ENCODE measurements at regions not wholly inside any gene's neighbourhood (a gene's known extent, or its start where the extent isn't known, plus 50 kb on each side); places are given as distances from the start of the nearest gene placed in this dataset.

DNA sequence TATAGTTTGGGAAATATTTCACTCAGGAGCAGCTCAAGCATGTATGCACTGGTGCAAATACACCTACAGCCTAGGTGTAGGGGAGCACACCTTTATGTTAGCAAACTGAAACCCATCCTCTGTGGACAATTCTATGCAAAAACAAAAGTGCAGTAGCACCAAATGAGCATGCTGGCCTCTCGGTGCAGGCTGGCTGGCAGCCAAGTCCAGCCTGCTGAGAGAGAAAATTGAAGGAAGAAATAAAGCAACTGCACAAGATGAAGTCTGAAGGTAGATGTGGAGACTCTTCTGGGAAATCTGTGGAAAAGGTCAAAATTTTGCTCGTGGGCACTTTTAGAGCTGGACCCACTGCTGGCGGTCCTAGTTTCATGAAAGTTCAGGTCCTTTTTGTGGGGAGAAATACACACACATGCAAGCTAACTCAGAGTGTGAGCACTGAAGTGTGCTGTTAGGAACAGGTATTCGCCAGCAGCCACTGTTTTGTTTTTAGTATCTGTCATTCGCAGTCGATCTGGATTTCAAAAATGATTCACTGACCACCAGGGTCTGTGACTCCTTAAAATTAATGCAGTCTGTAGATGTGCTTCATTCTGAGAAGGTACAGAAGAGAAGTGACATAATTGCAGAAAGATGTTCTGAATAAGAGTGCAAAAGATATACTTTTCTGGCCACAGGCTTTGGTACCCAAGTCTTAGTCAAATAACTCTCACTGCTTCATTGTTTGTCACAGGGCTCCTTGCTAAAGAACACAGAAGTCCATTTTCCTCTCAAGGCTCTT is 281.7 kb downstream of the PARP8 start:
- H4K91ac ChIP-seq (ENCODE audit: insufficient read length, low read depth, low read length) = no peak overlapping the region
- no peak overlapping the region for H2BK15ac ChIP-seq (ENCODE audit: low read depth, low read length)
- H2AFZ ChIP-seq (ENCODE audit: low read length) = no peak overlapping the region
- no peaks in the 10 kb centered on the region; the same call in 1 of the 2 replicates for H3K27me3 ChIP-seq (ENCODE audit: insufficient read depth, low read length)
- H2BK120ac ChIP-seq (ENCODE audit: low read depth, low read length, poor library complexity, severe bottlenecking) = no peak overlapping the region
- no peaks in the 10 kb centered on the region for H3K79me2 ChIP-seq (ENCODE audit: insufficient read depth, low read length)
- peaks cover 9% of the 10 kb centered on the region for H3K9me3 ChIP-seq (ENCODE audit: control insufficient read depth, low read depth, low read length)
- Mint-ChIP-seq H3K4me1 (no peaks in the 10 kb centered on the region), H3K27me3 (ENCODE audit: low read depth) (no peaks in the 10 kb centered on the region), H3K27ac (no peak overlapping the region), H3K9me3 (peaks cover 24 to 27% of the 10 kb centered on the region in 2 experiments; a peak in 4 of 5 replicates), H3K36me3 (ENCODE audit: insufficient read depth in 1 of 3, low read depth in 3 of 3) (peaks cover 3 to 16% (median 13%) of the 10 kb centered on the region in 3 experiments; a peak in 6 of 7 replicates), H3K4me3 (no peak overlapping the region)
- H3T11ph ChIP-seq (ENCODE audit: low read length) = no peak overlapping the region
- H2BK5ac ChIP-seq (ENCODE audit: insufficient read length, low read length) = no peak overlapping the region
- H4K8ac ChIP-seq (replicated peaks; ENCODE audit: insufficient read length, low read depth, low read length) = no peak overlapping the region
- no peak overlapping the region for H3K4ac ChIP-seq (ENCODE audit: low read depth, low read length)
- no peak overlapping the region for H2BK12ac ChIP-seq (ENCODE audit: insufficient read length, low read depth, low read length)
- no peaks in the 10 kb centered on the region for H3K79me1 ChIP-seq (ENCODE audit: insufficient read depth, low read depth, low read length, poor library complexity, severe bottlenecking)
- DNase-seq = no peak
- H2AK5ac ChIP-seq (ENCODE audit: insufficient read length, low read length) = no peak overlapping the region
- no peak overlapping the region for H3K56ac ChIP-seq (ENCODE audit: insufficient read length, low read depth, low read length)
- no peak overlapping the region for H2BK20ac ChIP-seq (ENCODE audit: low read depth, low read length, poor library complexity, severe bottlenecking)
- no CpG with 5 or more reads among the region's 6 CpGs for WGBS (ENCODE audit: extremely low coverage, insufficient read length, low lambda C conversion rate)
- TF ChIP-seq, protein P1, sequence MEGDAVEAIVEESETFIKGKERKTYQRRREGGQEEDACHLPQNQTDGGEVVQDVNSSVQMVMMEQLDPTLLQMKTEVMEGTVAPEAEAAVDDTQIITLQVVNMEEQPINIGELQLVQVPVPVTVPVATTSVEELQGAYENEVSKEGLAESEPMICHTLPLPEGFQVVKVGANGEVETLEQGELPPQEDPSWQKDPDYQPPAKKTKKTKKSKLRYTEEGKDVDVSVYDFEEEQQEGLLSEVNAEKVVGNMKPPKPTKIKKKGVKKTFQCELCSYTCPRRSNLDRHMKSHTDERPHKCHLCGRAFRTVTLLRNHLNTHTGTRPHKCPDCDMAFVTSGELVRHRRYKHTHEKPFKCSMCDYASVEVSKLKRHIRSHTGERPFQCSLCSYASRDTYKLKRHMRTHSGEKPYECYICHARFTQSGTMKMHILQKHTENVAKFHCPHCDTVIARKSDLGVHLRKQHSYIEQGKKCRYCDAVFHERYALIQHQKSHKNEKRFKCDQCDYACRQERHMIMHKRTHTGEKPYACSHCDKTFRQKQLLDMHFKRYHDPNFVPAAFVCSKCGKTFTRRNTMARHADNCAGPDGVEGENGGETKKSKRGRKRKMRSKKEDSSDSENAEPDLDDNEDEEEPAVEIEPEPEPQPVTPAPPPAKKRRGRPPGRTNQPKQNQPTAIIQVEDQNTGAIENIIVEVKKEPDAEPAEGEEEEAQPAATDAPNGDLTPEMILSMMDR (conservative IDR thresholded peaks at IDR 0.05) = no peak
- H3K9ac ChIP-seq (ENCODE audit: extremely low read depth, insufficient read length, low read length) = no peak overlapping the region
- H3K14ac ChIP-seq (ENCODE audit: insufficient read depth, low read length) = no peak overlapping the region
- no peak overlapping the region for H4K5ac ChIP-seq (ENCODE audit: insufficient read length, low read depth, low read length)
- H3K4me1 ChIP-seq (ENCODE audit: insufficient read depth, low read length) = no peaks in the 10 kb centered on the region
- H4K20me1 ChIP-seq (ENCODE audit: control insufficient read depth, insufficient read depth, insufficient read length) = no peaks in the 10 kb centered on the region
- no peaks in the 10 kb centered on the region for H3K23me2 ChIP-seq (ENCODE audit: insufficient read length, low read depth, low read length, poor library complexity, severe bottlenecking)
- H3K27ac ChIP-seq (ENCODE audit: insufficient read length, low read depth, low read length) = no peak overlapping the region
- H3K4me2 ChIP-seq (ENCODE audit: insufficient read depth, insufficient read length, low read length) = no peak overlapping the region
- no peak overlapping the region for H3K18ac ChIP-seq (ENCODE audit: insufficient read length, low read depth, low read length)
- no peak overlapping the region for H3K23ac ChIP-seq (ENCODE audit: insufficient read length, low read depth, low read length)
